Natural killer cell (primary cell): ENCODE measurements at regions not wholly inside any gene's neighbourhood (a gene's known extent, or its start where the extent isn't known, plus 50 kb on each side); places are given as distances from the start of the nearest gene placed in this dataset.
"Not testable (repeated sequence)": the region's sequence is repeated elsewhere in the genome, so short reads cannot be mapped to it uniquely, and the experiment has no call there.

Experiments used
- ATAC-seq, 3 donors: fragments of 150-1000 bp in 2 of 3; fragments of 200-7000 bp in 1 of 3; cut with Tn5 transposase; 1 replicate in 1 of 3; 2 replicates in 2 of 3; pipeline ENCODE4 v1.10.0; 2021; ENCODE audit warnings: mild to moderate bottlenecking in 2 of 3, moderate library complexity in 2 of 3
- DNase-seq, 2 donors: peaks; one replicate each; pipeline versions ENCODE4 v3.0.0 to v3.0.0-alpha.2; 2013 to 2021; ENCODE audit warnings: mixed read lengths in 1 of 2
- H3K27ac ChIP-seq: one replicate; pipeline ENCODE4 v1.5.1; 2013; ENCODE audit warnings: mild to moderate bottlenecking, low read length
- H3K27me3 ChIP-seq: one replicate; pipeline ENCODE4 v1.6.1; 2013; ENCODE audit warnings: low read length; ENCODE audit not compliant: control insufficient read depth, insufficient read depth
- H3K36me3 ChIP-seq: one replicate; pipeline ENCODE4 v1.6.1; 2013; ENCODE audit warnings: low read length; ENCODE audit not compliant: control insufficient read depth, insufficient read depth
- H3K4me1 ChIP-seq: one replicate; pipeline ENCODE4 v1.6.1; 2013; ENCODE audit warnings: low read length; ENCODE audit not compliant: control insufficient read depth, insufficient read depth
- H3K4me3 ChIP-seq: one replicate; pipeline ENCODE4 v1.5.1; 2013; ENCODE audit warnings: low read length
- H3K9me3 ChIP-seq: one replicate; pipeline ENCODE4 v1.6.1; 2013; ENCODE audit warnings: low read length; ENCODE audit not compliant: control insufficient read depth, insufficient read depth
- H3K27ac Mint-ChIP-seq, 2 donors: one replicate each; pipeline ENCODE4 v1.8.0; 2022; ENCODE audit warnings: mild to moderate bottlenecking in 2 of 2, mixed read lengths in 2 of 2, moderate library complexity in 1 of 2
- H3K27me3 Mint-ChIP-seq, 2 donors: one replicate each; pipeline ENCODE4 v1.8.0; 2022; ENCODE audit warnings: low read depth in 2 of 2, mixed read lengths in 2 of 2
- H3K36me3 Mint-ChIP-seq: one replicate; pipeline ENCODE4 v1.8.0; 2022; ENCODE audit warnings: mixed read lengths
- H3K4me1 Mint-ChIP-seq, 2 donors: one replicate each; pipeline ENCODE4 v1.8.0; 2022; ENCODE audit warnings: mixed read lengths in 2 of 2
- H3K4me3 Mint-ChIP-seq: one replicate; pipeline ENCODE4 v1.8.0; 2022; ENCODE audit warnings: mild to moderate bottlenecking, moderate library complexity, mixed read lengths
- H3K9me3 Mint-ChIP-seq, 2 donors: one replicate each; pipeline ENCODE4 v1.8.0; 2022; ENCODE audit warnings: mixed read lengths in 2 of 2
- CTCF ChIP-seq: fragments of 200-600 bp; IDR thresholded peaks from one replicate; pipeline ENCODE4 v1.8.0; 2022; ENCODE audit warnings: antibody characterized with exemption
- WGBS: methylation state at CpG from one replicate; pipeline ENCODE4 v1.1.7; 2013; ENCODE audit warnings: missing lambda C conversion rate; ENCODE audit not compliant: insufficient coverage; 5-methylcytosine and 5-hydroxymethylcytosine counted together
- intact Hi-C: fragments of 100-400 bp; cut with micrococcal nuclease; formaldehyde crosslinking; loops from one replicate; pipeline ENCODE4 v1.14.2; 2022

DNA sequence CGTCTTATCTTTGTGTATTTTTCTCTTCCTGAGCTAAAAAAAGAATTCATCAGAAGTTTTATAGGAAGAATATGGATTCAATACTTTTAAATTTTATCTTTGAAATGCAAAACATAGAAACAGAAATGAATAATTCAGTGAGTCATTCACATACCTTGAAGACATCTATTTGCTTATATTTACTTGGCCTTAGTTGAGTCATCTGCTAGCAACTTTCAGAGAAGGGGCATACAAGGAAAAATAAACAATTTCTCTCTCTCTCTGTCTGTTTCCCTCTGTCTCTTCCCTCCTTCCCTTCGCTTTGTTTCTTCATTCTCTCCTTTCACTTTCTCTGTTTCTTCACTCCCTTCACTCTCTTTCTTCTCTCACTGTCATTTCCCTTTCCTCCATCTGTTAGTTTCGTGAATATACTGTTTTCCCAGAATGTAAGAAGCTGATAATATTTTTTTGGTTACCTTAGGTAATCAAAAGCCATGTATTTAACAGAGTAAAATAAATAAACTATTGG is 477.2 kb downstream of the BRINP3 start:
- Mint-ChIP-seq H3K27me3 (no peaks in the 10 kb centered on the region), H3K4me1 (no peaks in the 10 kb centered on the region), H3K27ac (no peak overlapping the region), H3K4me3 (no peak overlapping the region), H3K9me3 (peaks cover 12 to 17% of the 10 kb centered on the region in 2 donors), H3K36me3 (no peaks in the 10 kb centered on the region)
- no peaks in the 10 kb centered on the region for H3K4me1 ChIP-seq
- H3K4me3 ChIP-seq = no peak overlapping the region
- H3K36me3 ChIP-seq = no peaks in the 10 kb centered on the region
- no peaks in the 10 kb centered on the region for H3K27me3 ChIP-seq
- H3K27ac ChIP-seq = no peak overlapping the region
- peaks cover 5% of the 10 kb centered on the region for H3K9me3 ChIP-seq
- intact Hi-C loops = no loop called here
- TF ChIP-seq CTCF = no peak
- DNase-seq (no peak), ATAC-seq (no peak)
- WGBS = 65% methylated on average over 1 of the region's 3 CpGs

DNA sequence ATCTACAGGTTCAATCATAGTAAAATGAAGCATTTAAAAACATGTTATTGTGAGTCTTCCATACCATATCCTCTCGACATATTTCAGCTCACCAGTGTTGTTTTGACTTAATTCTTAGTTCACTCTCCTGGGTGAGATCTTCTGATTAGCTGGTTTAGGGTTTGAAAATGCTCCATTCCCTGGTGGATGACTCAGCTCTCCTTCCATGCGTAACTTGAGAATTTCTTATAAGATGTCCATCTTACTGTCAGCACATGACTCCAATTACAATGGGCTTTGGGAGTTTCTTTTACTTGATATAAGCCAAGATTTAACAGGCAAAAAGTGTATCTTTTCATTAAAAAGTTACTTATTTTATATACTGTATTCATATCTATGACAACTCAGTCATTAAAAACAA is 476.5 kb downstream of the BRINP3 start:
- H3K4me3 Mint-ChIP-seq = no peak overlapping the region
- Histone ChIP-seq H3K27me3 (no peaks in the 10 kb centered on the region), H3K9me3 (peaks cover 7% of the 10 kb centered on the region), H3K4me3 (no peak overlapping the region), H3K27ac (no peak overlapping the region), H3K36me3 (no peaks in the 10 kb centered on the region), H3K4me1 (no peaks in the 10 kb centered on the region)
- H3K9me3 Mint-ChIP-seq = peaks cover 16 to 21% of the 10 kb centered on the region in 2 donors
- DNase-seq (no peak), ATAC-seq (no peak)
- H3K27me3 Mint-ChIP-seq = no peaks in the 10 kb centered on the region
- WGBS = 100% methylated on average over 1 of the region's 2 CpGs
- H3K4me1 Mint-ChIP-seq = no peaks in the 10 kb centered on the region
- H3K36me3 Mint-ChIP-seq = no peaks in the 10 kb centered on the region
- no peak overlapping the region for H3K27ac Mint-ChIP-seq
- TF ChIP-seq CTCF = no peak
- intact Hi-C loops = no loop called here

- peaks cover 8% of the 10 kb centered on the region for H3K9me3 ChIP-seq
- intact Hi-C loops = no loop called here
- no peak overlapping the region for H3K4me3 ChIP-seq
- no peaks in the 10 kb centered on the region for H3K4me1 Mint-ChIP-seq
- H3K36me3 Mint-ChIP-seq = no peaks in the 10 kb centered on the region
- H3K36me3 ChIP-seq = no peaks in the 10 kb centered on the region
- H3K4me3 Mint-ChIP-seq = no peak overlapping the region
- H3K9me3 Mint-ChIP-seq = peaks cover 17 to 23% of the 10 kb centered on the region in 2 donors
- no peaks in the 10 kb centered on the region for H3K4me1 ChIP-seq
- no peaks in the 10 kb centered on the region for H3K27me3 ChIP-seq
- H3K27me3 Mint-ChIP-seq = no peaks in the 10 kb centered on the region
- no peak for TF ChIP-seq CTCF
- no peak overlapping the region for H3K27ac Mint-ChIP-seq
- H3K27ac ChIP-seq = no peak overlapping the region
- no peak for ATAC-seq
- DNase-seq = no peak
Observed at GRCh38 chr1:190003376-190003775, 474.3 kb downstream of the BRINP3 start.

GRCh38 chr1:190011585-190011984 is 466.1 kb downstream of the BRINP3 start:
- Mint-ChIP-seq H3K27ac (no peak overlapping the region), H3K9me3 (peaks cover 16 to 28% of the 10 kb centered on the region in 2 donors)

GRCh38 chr1:190019151-190019550 is 458.5 kb downstream of the BRINP3 start:
- H3K27me3 Mint-ChIP-seq, H3K4me3 ChIP-seq, H3K36me3 Mint-ChIP-seq, H3K36me3 ChIP-seq, DNase-seq, H3K9me3 ChIP-seq, H3K27ac Mint-ChIP-seq, H3K4me3 Mint-ChIP-seq, H3K4me1 Mint-ChIP-seq, H3K4me1 ChIP-seq, intact Hi-C loops, H3K27me3 ChIP-seq, ATAC-seq, H3K27ac ChIP-seq: not testable (repeated sequence)
- WGBS = 92% methylated on average over 16 of the region's 16 CpGs
- H3K9me3 Mint-ChIP-seq = peaks cover 15 to 27% of the 10 kb centered on the region in 2 donors

More at GRCh38 chr1:190011585-190011984, 466.1 kb downstream of the BRINP3 start:
- no peak for ATAC-seq
- H3K9me3 ChIP-seq = peaks cover 7% of the 10 kb centered on the region
- H3K36me3 ChIP-seq = no peaks in the 10 kb centered on the region
- H3K4me1 ChIP-seq = no peaks in the 10 kb centered on the region
- no peak for DNase-seq
- Mint-ChIP-seq H3K4me3 (no peak overlapping the region), H3K36me3 (no peaks in the 10 kb centered on the region), H3K4me1 (no peaks in the 10 kb centered on the region), H3K27me3 (no peaks in the 10 kb centered on the region)
- H3K27me3 ChIP-seq = no peaks in the 10 kb centered on the region
- no peak overlapping the region for H3K27ac ChIP-seq
- no peak overlapping the region for H3K4me3 ChIP-seq
- no peak for TF ChIP-seq CTCF
- WGBS = 63% methylated on average over 2 of the region's 4 CpGs
- intact Hi-C loops = no loop called here
